ENCODE measurements at regions not wholly inside any gene's neighbourhood (a gene's known extent, or its start where the extent isn't known, plus 50 kb on each side); places are given as distances from the start of the nearest gene placed in this dataset.

- TF ChIP-seq CTCF (IDR thresholded peaks at IDR 0.05) (no peak), POLR2A (IDR thresholded peaks at IDR 0.05) (peak in 1 of 3 donors; percentile 13)
Observed at GRCh38 chr13:109412283-109412901, 374.0 kb downstream of the IRS2 start.
